ENCODE measurements at regions not wholly inside any gene's neighbourhood (a gene's known extent, or its start where the extent isn't known, plus 50 kb on each side); places are given as distances from the start of the nearest gene placed in this dataset.

DNA sequence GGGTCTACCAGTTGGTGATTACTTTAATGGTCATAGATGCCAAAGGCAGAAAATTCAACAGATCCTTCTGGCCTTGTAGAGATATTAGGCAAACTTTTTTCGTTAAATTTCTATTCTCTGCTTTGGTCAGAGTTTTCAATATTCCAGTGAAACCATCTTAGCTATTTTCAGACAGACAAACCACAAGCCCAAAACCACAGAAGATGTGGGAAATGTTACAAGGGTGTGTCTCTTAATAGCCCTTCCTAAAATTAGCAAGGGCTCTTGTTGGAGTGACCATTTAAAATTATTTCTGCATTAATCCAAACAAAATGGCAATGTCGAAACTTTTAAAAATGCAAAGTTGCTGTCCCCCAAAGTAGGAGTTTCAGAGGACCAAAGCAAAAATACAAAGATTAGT is 102.8 kb downstream of the ARRDC4 start:
- H3K27ac ChIP-seq (ENCODE audit: insufficient read depth, low read depth, low read length): no peak overlapping the region
- no peak overlapping the region for H3K4me2 ChIP-seq (ENCODE audit: insufficient read depth, low read length)
- H3K79me2 ChIP-seq (ENCODE audit: control insufficient read depth, insufficient read depth, low read length): no peaks in the 10 kb centered on the region
- no peaks in the 10 kb centered on the region for H3K9me3 ChIP-seq (replicated peaks; ENCODE audit: control insufficient read depth, insufficient read depth, low read length)
- H2AFZ ChIP-seq (ENCODE audit: low read depth, low read length): no peak overlapping the region
- no peaks in the 10 kb centered on the region for H3K36me3 ChIP-seq (ENCODE audit: control insufficient read depth in 2 of 2, extremely low read depth in 1 of 2, insufficient read depth in 2 of 2, low read length in 2 of 2)
- no peaks in the 10 kb centered on the region for H4K20me1 ChIP-seq (replicated peaks; ENCODE audit: control insufficient read depth, extremely low read depth, insufficient read depth, low read length)
- intact Hi-C loops (cut with micrococcal nuclease): loop anchor here (10.0 kb wide), 1 partner anchor 61 kb away; no protein-coding TSS in a partner anchor
- TF ChIP-seq JUN (IDR thresholded peaks at IDR 0.05; ENCODE audit: borderline replicate concordance, insufficient read depth, insufficient read length, low read depth): no peak
- no peak for TF ChIP-seq FOS (IDR thresholded peaks at IDR 0.05; ENCODE audit: borderline replicate concordance, insufficient read depth, low read length)
- TF ChIP-seq, protein P1, sequence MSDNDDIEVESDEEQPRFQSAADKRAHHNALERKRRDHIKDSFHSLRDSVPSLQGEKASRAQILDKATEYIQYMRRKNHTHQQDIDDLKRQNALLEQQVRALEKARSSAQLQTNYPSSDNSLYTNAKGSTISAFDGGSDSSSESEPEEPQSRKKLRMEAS (IDR thresholded peaks at IDR 0.05; ENCODE audit: insufficient read depth, insufficient read length): no peak
- no peak for TF ChIP-seq EZH2 (IDR thresholded peaks at IDR 0.05; ENCODE audit: borderline replicate concordance, low read depth, low read length, severe bottlenecking)
- no peak for TF ChIP-seq POLR2AphosphoS5 (IDR thresholded peaks at IDR 0.05; ENCODE audit: insufficient read depth, low read depth, low read length)
- TF ChIP-seq, protein P2, sequence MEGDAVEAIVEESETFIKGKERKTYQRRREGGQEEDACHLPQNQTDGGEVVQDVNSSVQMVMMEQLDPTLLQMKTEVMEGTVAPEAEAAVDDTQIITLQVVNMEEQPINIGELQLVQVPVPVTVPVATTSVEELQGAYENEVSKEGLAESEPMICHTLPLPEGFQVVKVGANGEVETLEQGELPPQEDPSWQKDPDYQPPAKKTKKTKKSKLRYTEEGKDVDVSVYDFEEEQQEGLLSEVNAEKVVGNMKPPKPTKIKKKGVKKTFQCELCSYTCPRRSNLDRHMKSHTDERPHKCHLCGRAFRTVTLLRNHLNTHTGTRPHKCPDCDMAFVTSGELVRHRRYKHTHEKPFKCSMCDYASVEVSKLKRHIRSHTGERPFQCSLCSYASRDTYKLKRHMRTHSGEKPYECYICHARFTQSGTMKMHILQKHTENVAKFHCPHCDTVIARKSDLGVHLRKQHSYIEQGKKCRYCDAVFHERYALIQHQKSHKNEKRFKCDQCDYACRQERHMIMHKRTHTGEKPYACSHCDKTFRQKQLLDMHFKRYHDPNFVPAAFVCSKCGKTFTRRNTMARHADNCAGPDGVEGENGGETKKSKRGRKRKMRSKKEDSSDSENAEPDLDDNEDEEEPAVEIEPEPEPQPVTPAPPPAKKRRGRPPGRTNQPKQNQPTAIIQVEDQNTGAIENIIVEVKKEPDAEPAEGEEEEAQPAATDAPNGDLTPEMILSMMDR (IDR thresholded peaks at IDR 0.05; ENCODE audit: extremely low read depth in 1 of 2, insufficient read depth in 1 of 2, low read depth in 1 of 2, low read length in 2 of 2): no peak
- TF ChIP-seq POLR2A (IDR thresholded peaks at IDR 0.05; ENCODE audit: low read depth, low read length): no peak
- TF ChIP-seq MYC (IDR thresholded peaks at IDR 0.05; ENCODE audit: low read depth, low read length): no peak
- TF ChIP-seq GATA2 (IDR thresholded peaks at IDR 0.05; ENCODE audit: insufficient read depth, insufficient read length, low read depth, low read length): no peak
- H3K4me3 ChIP-seq (replicated peaks in 1 of 3; ENCODE audit: insufficient read depth in 1 of 3, low read depth in 1 of 3, low read length in 3 of 3): no peak overlapping the region
- no TSS peak for BruUV-seq (replicated peaks)
- CTCF ChIA-PET: no interaction called here
- dilution Hi-C loops (cut with MboI; ENCODE audit: extremely low pct_ligation_motif_present, low sequenced_read_pairs): no loop called here
- no peak overlapping the region for H3K9ac ChIP-seq (replicated peaks; ENCODE audit: extremely low read depth, insufficient read depth, low read length)
- no peaks in the 10 kb centered on the region for H3K9me1 ChIP-seq (replicated peaks; ENCODE audit: control insufficient read depth, extremely low read depth, insufficient read depth, low read length)
- DNase-seq (ENCODE audit: low read depth, low spot score) (no peak), FAIRE-seq (no peak)
- no peaks in the 10 kb centered on the region for H3K27me3 ChIP-seq (ENCODE audit: control insufficient read depth in 2 of 2, insufficient read depth in 2 of 2, low read length in 2 of 2)
- POLR2A ChIA-PET: no interaction called here
- no peaks in the 10 kb centered on the region for H3K4me1 ChIP-seq (ENCODE audit: control insufficient read depth, extremely low read depth, insufficient read depth, low read length)
